Hematopoietic multipotent progenitor cell treated with erythropoietin and hydrocortisone succinate and interleukin-3 and kit ligand, for 4 days (in vitro differentiated cells): ENCODE measurements at regions not wholly inside any gene's neighbourhood (a gene's known extent, or its start where the extent isn't known, plus 50 kb on each side); places are given as distances from the start of the nearest gene placed in this dataset.
A peak's percentile ranks its signal among the peaks of the same experiment; 100 is the strongest.
"Not testable (repeated sequence)": the region's sequence is repeated elsewhere in the genome, so short reads cannot be mapped to it uniquely, and the experiment has no call there.

Experiments used
- DNase-seq: peaks from one replicate; pipeline ENCODE4 v3.0.0-alpha.2; 2015

DNA sequence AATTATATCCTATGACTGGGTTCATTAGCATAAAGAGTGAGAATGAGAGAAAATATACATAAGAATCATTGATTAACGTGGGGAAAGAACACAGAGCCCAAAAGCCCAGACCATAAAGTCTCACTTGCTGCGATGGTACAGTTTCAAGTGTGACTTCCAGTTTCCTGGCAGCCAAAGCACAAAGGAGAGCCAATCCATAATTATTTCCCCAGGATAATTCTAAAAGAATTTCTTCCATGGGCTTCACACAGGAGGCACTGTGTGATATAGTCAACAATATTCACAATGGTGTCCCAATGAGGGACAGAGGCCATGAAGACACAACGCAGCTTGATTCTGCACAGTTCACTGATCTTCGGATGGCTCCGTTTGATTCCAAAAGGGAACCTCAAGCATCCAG is 321.6 kb downstream of the PLPP3 start:
- DNase-seq: no peak

DNA sequence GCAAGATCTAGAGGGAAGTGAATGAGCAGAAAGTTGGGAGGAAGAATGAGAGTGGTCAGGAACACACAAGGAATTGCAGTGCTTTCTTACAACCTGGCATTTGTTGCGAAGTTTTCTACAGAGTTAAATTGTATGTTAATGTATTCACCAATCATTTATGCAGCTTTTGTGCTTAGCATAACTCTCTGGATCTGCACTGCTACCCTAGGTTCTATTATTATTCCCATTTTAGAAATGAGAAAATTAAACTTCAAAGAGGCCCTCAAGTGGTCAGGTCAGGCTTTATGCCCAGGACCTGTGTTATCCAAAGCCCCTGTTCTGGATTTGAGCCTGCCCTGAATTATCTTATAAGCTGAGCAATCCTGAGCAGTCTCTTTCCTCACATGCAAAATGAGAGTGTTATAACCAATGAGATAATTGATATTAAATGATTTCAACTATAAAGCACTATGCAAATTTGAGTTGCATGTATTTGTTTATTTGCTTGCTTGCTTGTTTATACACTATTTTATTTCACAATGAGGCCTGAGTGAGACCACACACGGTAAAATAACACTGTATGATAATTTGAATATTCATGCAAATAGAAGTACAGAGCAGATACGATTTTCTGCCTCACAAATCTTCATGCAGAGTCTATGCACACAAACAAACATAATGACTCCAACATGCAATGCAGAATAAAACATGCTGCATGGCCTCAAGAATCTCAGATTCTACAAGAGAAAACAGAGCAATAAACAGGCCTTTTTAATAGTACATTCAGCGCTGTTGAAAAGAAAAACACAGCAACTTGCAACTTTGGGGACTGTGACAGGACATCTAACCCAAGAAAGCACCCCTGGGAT is 323.0 kb downstream of the PLPP3 start:
- DNase-seq: no peak

DNA sequence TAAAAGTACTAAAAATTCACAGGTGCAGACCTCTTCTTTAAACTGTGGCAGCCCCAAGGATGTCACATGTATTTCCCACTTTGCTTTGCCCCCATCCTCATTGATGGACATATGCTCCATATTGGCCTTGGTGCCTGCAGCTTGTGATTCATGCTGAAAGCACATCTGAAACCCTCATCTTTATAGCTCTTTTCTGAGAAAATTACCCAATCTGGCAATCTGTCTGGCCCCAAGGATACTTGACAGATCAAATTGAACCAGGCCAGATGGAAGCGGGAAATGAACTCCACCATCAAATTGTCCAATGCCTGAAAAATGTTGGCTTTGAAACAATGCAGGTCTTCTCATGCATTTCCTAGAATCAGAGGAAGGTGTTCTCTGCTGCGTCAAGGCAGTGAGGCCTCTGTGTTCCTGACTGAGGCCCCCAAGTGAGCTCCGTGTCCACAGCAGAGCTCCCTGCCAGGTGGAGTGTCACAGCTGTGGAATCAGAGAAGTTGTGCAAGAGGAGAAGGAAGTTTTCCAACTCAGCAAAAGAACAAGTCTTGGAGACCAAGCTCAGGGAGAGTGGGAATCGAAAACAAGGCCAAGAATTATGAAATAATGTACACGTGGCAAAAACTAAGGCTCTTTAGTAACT is 323.7 kb downstream of the PLPP3 start:
- no peak for DNase-seq

DNA sequence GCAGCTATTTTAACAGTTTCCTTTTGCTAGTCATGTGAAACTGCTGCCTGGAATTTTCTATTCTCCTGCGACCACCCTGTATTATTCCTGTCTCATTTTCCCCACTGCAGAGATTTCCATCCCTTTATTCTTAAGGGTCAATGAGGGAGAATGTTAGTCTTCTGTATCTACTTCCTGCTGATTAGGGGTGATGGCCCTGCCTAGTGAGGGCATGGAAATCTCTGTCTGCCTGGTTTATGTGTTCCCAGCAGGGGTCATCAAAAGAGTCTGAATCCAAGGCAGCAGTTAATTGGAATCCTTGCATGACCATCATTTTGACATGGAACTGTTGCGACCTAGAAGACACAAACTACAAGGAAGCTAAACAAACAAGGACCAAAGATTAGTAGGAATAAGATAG is 325.2 kb downstream of the PLPP3 start:
- DNase-seq: no peak

DNA sequence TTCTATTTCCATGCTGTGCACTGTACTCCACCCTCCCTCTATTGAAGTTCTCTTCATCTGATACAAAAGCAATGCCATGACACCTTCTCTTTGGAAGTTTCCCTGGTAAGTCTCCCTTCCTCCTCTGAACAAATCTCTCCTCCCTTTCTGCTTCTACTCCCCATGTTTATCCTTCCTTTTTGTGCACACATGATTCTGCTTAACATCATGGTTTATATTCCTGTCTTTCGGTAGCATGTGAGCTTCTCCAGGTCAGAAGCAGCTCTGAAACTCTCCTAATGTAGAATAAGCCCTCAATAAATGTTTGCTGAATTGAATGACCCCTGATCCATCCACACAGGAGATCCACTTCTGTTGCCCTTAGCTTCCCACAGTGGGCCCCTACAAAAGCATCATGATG is 328.6 kb downstream of the PLPP3 start:
- DNase-seq: no peak

DNA sequence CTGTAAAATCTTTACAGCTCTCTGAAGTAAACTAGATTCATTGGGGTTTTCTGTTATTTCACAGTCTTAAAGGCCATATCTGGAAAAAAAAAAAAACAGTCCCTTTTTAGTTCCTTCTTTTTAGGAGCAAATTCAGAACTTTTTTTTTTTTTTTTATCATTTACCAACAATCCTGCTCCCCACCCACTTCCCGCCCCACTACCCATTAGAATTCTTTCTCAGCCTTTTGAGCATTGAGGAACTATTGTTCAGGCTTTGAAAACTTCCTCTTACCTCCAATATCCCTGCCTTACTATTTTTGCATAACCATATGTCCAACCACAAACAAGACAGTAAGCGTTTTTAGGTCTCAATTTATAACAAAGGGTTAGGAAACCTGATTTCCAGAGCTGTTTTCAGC is 330.1 kb downstream of the PLPP3 start:
- DNase-seq: peak; percentile 78

DNA sequence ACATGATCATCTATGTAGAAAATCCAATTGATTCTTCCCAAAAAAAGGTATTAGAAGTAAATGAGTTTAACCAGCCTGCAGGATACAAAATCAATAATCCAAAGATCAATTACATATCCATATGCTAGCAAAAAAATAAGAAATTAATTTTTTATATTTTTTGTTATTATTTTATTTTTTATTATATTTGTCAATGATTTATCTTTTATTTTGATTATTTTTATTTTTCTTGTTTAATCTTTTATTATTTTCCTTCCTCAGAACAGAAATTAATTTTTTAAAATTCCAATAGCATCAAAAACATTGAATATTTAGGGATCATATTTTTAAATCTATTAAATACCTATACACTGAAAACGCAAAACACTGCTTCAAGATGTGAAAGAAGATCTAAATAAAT is 331.2 kb downstream of the PLPP3 start:
- no peak for DNase-seq

DNA sequence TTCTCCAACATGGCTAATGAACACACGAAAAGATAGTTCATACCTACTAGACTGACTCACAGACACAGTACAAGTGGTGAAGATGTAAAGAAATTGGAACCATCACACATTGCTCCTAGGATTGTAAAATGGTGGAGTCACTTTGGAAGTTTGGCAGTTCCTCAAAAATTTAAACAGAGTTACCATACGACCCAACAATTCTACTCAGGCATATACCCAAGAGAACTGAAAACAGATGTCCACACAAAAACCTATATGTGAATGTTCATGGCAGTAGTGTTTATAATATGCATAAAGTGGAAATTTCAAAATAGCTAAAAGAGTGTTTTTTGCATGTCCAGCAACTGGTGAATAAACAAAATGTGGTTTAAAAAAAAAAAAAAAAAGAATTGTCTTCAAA is 332.6 kb downstream of the PLPP3 start:
- DNase-seq: not testable (repeated sequence)

DNA sequence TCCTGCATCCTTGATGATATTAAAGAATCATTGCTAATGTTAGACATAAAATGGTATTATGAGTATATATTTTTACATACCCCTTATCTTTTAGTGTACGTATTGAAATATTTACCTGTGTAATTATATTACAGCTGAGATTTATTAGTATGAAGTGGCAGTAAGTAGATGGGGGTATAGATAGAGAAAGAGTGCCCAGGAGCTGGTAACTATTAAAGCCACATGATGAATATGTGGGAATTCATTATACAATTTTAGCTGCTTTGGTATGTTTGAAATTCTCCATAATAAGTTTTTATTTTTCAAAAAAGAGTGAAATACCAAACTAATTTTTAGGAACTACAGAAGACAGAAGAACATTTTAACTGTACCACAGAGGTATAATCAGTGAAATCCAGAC is 339.0 kb downstream of the PLPP3 start:
- no peak for DNase-seq

DNA sequence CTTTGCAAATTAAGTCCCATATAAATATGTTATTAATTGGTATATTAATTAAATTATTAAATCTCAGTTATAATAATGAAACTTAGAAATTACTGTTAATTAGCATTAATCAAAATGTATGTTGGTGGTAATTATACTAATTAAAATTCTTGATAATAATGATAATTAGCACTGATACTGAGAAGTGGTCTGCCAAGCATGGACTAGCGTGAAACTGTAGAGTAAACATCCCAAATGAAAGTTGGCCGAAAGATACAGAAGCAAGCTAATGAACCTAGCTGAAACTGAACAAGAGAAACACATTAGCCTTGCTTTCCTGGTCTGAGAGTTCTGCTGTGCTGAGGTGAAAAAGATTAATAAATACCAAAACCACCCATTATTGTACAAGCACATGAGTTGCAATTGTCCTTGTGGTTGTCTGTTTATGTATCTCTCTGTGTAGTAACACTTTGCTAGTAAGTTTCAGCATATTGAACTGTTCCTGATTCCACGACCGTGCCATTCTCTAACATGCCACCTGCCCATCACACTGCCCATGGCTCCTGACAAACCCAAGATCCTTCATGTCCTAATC is 341.8 kb downstream of the PLPP3 start:
- DNase-seq: no peak

DNA sequence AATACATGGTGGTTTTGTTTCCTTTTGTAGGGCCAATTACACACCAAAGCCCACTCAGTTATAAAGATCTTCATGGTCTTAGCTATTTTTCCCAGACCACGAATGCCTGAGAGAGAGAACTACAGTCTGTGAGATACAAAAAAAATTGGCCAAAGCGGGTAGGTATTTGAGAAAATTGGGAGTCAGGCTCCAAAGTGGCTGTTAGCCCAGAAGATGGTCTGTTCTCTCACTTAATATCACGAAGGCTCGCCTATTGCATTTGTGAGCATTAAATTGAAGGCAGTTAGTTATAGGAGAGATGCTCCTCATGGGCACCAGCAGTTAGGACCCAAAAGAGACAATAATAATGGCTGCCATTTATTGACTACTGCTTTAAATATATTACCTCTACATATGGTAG is 342.7 kb downstream of the PLPP3 start:
- DNase-seq: no peak

DNA sequence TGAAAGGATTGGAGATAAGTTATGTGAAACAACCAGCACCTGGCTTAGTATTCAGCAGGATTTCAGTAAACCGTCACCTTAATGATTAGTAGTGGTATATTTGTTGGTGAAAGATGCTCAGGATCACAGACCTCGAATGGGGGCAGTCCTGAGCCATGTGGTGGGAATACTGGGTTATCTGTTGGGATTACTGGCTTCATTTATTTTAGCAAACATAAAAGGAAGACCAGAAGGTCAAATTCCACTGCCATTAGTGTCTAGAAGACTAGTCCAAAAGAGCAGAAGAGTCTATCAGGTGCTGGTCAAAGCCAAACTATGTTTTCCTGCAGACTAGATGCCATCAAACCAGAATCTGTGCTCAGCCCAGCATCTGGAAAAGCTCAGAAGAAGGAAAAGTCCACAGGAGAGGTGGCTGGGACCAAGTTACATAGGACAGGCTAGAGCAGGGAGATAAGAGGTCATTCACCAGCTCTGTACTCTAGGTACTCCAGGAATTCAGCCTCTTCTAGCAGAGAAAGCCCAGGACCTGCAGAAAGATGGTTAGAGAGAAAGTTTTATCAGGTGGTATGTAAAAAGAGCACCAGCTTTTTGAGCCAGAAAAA is 343.4 kb downstream of the PLPP3 start:
- DNase-seq: no peak

DNA sequence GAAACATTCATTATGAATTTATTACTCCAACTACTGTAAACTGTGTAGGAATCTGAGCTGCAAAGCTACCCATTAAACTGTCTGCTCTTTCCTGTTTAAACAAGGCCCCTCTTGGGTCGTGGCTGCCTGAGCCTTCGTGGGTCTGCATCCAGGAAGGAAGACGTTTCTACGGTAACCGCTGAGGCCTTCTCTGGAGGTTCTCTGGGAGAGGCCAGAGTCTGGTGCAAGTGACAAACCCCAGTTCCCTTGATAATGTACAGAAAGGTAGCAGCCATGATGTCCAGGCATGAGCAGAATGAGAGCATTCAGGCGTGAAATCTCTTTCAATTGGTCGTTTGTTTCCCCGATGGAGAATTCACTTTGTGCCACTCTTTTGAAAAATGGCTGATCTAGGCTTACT is 350.2 kb downstream of the PLPP3 start:
- DNase-seq: peak; percentile 9

DNA sequence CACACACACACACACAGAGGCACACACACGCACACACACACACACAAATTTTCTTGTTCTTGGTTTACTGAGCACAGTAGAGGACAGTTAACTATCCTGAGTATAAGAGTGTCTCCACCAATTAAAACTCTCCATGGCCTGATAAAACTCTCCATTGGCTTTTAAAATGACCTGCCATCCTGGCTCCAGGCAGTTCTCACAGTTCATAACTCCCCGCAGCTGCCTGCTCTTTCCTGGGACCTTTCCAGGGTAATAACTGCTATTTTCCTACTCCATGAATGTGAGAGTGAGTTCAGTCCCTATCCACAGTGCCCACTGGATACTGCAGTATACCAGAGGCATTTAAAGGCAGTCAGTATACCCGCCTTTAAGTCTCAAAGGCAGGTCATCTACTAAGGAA is 351.5 kb downstream of the PLPP3 start:
- DNase-seq: no peak

DNA sequence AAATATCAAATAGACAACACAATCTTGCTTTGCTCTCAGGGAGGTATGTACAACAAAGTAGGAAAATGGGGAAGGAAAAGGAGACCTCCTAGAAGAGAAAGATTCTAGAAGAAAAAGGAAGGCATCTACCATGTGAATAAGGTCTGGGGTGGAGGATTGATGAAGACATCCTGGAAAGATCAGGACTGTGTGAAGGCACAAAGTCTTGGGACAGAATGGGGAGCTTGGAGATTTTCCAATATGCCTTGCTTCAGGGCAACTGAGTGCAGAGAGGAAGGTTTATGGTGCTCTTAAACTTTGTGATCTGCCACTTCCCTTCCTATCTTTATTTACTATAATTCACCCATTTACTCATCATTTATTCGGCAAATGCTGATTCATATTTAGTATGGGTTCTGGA is 352.0 kb downstream of the PLPP3 start:
- DNase-seq: no peak

DNA sequence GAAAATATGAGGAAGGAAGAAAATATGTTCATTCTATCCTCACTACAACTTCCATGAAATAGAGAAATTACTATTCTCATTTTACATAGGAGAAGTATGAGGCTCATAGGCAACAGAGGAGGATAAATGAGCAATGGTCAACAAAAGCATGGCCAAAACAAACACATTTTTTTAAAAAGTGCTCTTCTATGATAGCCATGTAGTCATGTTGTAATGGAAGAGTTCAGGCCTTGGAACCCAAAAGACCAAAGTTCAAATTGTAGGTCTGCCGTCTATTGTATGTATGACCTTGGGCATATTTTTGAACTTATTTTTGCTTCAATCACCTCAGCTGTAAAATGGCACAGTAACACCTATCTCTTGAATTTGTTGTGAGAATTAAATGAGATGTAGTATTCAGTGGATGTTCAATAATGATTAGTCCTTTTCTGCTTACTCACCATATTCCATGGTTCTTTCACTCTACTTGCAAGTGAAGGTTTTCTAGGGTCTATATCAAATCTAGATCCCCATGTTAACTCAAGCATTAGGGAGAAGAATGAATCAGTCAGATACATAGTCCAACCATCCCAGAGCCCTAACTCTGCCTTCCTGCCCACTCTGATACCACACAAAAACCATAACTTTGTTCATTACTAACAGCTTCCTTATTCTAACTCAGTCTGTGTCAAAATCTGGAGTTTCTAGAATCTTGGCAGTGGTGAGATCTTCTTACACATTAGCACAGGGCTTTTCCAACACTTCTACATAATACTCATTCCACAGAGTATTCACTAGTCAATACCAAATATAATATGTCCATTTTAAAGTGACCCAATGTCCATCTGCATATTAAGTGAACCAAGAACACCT is 353.2 kb downstream of the PLPP3 start:
- DNase-seq: no peak

DNA sequence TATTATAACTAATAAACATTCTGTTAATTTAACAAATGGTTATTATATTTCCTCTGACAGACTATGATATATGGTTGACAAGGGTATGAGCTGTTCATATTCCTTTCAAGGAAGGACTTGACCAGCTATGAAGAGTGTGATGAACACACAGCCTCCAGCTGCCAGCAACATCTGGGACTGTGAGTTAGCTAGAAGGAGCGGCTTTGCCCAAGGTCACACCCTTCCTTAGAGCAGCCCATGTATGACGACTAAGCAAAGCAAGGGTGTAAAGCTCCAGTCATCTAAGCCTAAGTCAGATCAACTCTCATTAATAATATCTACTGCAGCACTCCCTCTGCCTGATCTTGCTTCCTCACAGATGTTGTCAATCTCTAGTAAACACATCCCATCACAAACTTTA is 355.4 kb downstream of the PLPP3 start:
- DNase-seq: no peak

DNA sequence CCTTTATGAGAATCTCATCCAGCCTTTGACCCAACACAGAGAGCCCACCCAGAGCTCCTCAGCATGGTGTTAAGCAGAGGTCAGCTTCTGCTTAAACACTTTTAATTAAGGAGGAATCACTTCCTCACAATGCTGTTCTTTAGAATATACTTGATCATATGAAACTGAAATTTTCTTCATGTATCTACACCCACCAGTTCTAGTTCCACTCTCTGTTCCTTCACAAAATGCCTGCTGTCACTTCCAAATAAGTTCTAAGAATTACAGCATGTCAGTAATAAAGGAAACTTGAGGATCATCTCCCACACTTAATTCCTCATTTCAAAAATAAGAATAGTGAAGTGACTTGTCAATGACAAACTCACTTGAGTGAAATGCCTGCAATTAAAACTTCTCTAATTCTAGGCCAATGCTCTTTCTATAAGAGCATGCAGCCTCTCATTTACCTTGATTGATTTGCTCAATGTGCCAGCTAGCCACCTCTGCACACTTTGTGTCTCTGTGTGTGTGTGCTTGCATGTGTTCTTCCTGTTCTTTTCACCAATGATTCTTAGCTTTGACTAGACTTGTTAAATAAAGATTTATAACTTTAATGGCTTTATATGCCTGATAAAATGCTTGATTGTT is 356.3 kb downstream of the PLPP3 start:
- DNase-seq: no peak

DNA sequence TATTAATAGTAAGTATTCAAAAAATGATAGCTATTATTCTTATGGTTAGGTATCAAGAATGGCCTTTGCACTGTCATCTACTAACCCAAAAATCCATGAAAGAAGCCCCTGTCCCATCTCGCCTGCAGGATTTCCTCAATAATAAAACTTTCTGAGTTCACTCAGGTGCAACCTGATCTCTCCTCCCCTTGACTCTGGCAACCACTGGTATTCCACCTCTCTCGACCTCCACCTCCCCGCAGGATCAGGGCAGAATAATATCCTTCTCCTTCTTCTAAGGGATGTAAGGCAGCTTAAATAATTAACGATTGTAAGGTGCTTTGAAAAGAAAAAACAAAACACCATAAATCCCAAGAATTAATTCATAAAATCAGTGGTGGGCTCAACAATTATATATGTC is 359.3 kb downstream of the PLPP3 start:
- no peak for DNase-seq

DNA sequence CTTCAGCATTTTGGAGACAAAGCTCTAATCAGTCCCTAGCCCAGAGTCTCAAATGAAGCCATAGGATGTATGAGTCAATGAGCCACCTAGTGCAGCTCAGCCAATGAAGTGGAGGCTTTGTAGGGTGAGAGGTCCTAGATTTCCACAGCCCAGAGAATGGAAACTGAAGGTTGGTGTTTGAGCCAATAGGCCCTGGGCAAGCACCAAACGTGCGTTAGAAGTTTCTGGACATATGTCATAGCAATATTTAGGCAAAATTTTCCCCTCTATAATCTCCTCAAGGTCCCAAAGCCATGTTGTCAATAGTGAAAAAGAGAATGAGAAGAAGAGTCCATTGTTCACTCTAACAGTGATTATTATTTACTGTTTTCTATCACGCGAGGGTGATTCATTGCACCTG is 361.3 kb downstream of the PLPP3 start:
- no peak for DNase-seq

DNA sequence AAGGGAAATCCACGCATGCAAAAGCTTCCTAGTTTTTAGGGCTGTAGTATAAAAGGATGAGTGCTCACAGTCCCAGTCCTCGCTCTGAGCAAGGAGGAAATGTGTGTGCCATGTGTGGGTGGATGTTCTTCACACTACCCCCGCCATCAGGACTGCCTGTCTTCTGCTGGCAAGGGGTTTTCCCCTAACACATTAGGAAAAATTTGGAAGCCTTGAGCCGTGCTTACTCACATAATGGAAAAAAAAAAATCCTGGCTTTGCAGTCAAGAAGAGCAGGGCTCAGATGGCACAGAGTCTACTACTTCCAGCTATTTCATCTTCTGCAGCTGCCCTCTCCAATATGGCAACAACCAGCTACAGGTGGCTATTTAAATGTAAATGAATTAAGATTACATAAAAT is 363.1 kb downstream of the PLPP3 start:
- no peak for DNase-seq

DNA sequence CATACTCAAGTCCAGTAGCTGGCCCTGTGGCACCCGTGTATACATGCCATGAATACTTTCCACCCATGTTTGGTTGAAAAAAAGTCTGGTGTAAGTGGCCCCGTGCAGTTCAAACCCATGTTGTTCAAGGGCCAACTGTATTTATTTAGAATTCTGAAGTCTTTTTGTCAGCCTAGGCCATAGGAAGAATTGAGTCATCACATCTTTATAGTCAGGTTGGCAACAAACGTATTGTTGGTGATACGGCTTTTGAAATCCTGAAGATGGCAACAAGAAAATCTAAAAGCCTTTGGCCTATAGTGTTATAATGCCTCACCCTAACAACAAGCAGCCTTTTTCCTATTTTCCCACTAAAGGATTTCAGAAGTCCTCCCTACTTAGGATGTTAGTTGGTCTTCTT is 363.6 kb downstream of the PLPP3 start:
- no peak for DNase-seq

DNA sequence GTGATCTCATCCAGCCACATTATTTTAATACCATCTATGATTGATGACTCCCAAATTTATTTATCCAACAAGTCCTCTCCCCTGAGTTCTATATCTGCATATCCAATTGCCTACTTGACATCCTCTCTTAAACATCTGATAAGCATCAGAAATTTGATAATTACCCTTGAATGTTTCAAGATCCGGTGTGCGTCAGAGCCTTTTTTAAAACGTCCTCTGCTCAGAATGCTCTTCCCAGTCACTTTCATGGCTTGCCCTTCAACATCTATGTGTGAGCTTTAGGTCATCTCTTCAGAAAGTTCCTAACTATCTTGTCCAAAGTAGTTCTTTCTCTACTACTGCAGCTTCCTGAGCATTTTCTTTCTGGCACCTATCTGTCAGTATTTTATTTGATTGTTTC is 364.3 kb downstream of the PLPP3 start:
- no peak for DNase-seq
